Bronchial epithelial cell (primary cell): ENCODE measurements at regions not wholly inside any gene's neighbourhood (a gene's known extent, or its start where the extent isn't known, plus 50 kb on each side); places are given as distances from the start of the nearest gene placed in this dataset.

ENCODE experiments used
- DNase-seq: peaks from one replicate; pipeline ENCODE4 v3.0.0-alpha.2; 2010; ENCODE audit warnings: low read depth
- FAIRE-seq: peaks from 2 replicates; lab custom pipeline; 2011; peaks lifted over from hg19 to GRCh38; lab: Jason Lieb, UNC
- H3K27me3 ChIP-seq: 2 replicates; pipeline ENCODE4 v1.5.1; 2011; ENCODE audit warnings: low read length; ENCODE audit not compliant: control insufficient read depth, insufficient read depth
- H3K36me3 ChIP-seq: 2 replicates; pipeline ENCODE4 v1.5.1; 2011; ENCODE audit warnings: low read length; ENCODE audit not compliant: control insufficient read depth, insufficient read depth
- H3K4me3 ChIP-seq: 2 replicates; pipeline ENCODE4 v1.5.1; 2011; ENCODE audit warnings: mild to moderate bottlenecking, low read depth, low read length, control low read depth
- CTCF ChIP-seq: IDR thresholded peaks from 2 replicates; pipeline ENCODE4 v1.5.1; 2011; ENCODE audit warnings: mild to moderate bottlenecking, moderate library complexity, low read length, control low read depth, inconsistent platforms; ENCODE audit not compliant: insufficient read depth, severe bottlenecking

DNA sequence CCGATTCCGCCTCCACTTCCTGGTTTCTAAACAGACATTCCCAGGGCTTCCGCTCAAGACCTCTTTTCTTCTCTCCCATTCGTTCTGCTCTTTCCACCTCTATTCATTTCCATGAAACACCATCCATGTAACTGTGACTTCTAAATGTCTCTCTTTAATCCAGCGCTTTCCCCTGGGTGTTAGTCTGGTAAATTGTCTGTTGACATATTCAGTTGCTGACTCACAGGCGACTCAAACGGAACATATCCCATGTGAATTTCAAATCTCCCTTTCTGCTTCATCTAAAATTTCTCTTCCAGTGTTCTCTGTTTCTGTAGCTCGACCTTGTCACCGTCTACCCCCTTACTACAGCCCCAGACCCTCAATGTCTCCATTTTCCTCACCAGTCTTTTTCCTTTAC lies 119.1 kb downstream of the PFKFB3 start:
- FAIRE-seq: peak; percentile 50
- TF ChIP-seq CTCF: no peak
- no peaks in the 10 kb centered on the region for H3K27me3 ChIP-seq
- H3K36me3 ChIP-seq: no peaks in the 10 kb centered on the region
- peak; percentile 59 for DNase-seq
- H3K4me3 ChIP-seq: no peak overlapping the region

DNA sequence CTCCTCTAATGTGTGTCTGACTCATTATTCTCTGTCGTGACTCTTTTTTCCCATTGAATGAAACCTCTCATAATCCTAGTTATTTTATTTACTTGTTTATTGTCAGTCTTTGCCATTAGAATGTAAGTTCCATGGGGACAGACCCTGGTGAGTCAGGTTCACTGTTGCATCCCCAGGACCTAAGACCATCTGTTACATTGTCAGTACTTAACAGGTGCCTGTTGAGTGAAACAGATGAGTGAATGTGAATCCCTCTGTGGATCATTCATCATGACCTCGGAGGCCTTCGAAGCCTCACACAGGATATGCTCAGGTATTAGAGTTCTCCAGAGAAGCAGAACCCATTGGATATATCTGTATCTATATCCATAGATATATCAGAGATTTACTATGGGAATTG lies 120.1 kb downstream of the PFKFB3 start:
- TF ChIP-seq CTCF: no peak
- no peaks in the 10 kb centered on the region for H3K36me3 ChIP-seq
- H3K27me3 ChIP-seq: no peaks in the 10 kb centered on the region
- FAIRE-seq (no peak), DNase-seq (no peak)
- H3K4me3 ChIP-seq: no peak overlapping the region

DNA sequence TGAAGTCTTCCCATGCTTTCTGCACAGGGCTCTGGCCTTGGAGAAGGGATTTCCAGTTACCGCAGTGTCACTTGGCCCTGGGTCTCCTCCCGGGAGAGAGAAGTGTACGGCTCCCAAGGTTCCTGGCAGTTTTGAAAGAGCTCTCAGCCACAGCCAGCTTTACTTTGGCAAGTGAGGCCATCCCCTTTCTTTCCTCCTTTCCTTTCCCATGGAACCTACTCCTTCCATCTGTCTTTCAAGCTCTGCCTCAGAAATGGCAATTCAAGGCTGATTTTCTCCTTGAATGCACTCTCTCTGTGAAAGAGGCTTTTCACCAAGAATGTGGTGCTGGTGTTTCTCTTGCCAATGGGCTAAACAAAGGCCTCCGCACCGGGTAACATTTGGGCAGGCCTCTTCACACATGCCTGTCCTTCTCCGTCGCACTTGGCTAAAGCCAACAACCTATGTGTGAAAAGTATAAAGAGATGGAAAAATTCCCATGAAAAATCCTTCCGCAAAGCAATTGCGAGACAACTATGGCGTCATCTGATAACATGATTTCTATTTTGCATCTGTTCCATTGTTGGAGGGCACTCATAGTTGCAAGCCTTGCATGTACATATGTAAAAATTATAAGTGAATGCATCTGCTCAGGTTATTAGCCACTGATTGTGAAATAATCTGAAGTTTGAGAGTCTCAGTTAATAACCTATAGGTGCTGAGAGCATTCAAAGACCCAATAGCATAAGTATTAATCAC lies 125.4 kb downstream of the PFKFB3 start:
- no peaks in the 10 kb centered on the region for H3K36me3 ChIP-seq
- no peak overlapping the region for H3K4me3 ChIP-seq
- DNase-seq (no peak), FAIRE-seq (no peak)
- TF ChIP-seq CTCF: no peak
- no peaks in the 10 kb centered on the region for H3K27me3 ChIP-seq

DNA sequence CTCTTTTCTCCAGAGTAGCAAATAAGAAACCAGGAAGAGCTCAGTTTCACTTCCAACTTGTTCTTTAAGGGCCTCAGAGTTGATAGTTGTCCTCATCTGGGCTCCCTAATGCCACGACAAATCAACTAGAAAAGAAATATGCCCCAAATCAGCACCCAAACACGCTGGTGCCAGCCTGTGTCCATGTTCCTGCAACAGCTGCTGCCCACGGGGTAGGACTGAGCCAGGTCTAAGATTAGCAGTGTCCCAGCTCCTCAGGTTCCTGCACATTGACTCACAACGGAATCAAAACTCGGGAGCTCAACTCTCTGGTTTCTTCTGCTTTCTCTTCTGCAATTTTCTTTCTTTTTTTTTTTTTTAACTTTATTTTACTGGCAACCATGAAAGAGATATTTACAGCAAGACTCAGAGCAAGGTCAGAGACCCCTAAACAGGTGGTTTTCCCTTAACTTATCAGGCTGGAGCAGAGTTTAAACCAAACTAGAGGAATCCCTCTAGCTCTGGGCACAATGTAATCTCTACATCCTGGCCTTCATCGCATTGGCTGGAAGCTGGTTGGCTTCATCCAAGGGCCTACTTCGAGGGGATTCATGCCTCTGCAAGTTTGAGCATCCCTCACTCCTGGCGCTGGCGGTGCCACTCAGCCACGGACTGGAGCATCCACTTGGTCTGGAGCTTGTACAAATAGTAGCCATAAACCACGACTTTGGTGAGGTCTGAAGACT lies 126.1 kb downstream of the PFKFB3 start:
- DNase-seq (no peak), FAIRE-seq (no peak)
- no peaks in the 10 kb centered on the region for H3K36me3 ChIP-seq
- no peaks in the 10 kb centered on the region for H3K27me3 ChIP-seq
- TF ChIP-seq CTCF: no peak
- no peak overlapping the region for H3K4me3 ChIP-seq

DNA sequence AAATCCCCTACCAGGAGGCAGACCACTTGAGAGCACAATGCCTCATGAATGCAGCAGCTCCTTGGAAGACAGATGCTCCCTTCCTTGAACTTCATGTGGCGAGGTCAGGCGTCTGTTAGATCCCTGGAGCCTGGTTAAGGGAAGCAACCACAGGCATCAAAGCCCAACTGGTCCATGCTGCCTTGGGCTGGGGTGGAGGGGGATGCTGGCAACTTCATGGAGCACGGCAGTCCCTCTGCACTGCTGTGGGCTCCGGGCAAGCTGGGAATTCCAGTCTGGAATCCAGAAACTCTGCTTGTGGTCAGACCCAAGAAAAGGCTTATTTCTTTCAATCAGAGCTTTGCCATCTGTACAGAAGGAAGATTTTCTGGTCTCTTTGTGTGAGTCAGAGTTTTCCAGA lies 130.4 kb downstream of the PFKFB3 start:
- Histone ChIP-seq H3K36me3 (no peaks in the 10 kb centered on the region), H3K27me3 (no peaks in the 10 kb centered on the region), H3K4me3 (no peak overlapping the region)
- DNase-seq (no peak), FAIRE-seq (no peak)
- TF ChIP-seq CTCF: no peak
